Loucy (cell line): ENCODE measurements at regions not wholly inside any gene's neighbourhood (a gene's known extent, or its start where the extent isn't known, plus 50 kb on each side); places are given as distances from the start of the nearest gene placed in this dataset.

Source experiments
- H2AFZ ChIP-seq: fragments of 200-600 bp; sonication (generic); 2 replicates; pipeline ENCODE4 v1.6.0; 2016; ENCODE audit warnings: antibody characterized with exemption, mild to moderate bottlenecking, low read length, moderate library complexity
- H3F3A ChIP-seq: fragments of 200-600 bp; 2 replicates; pipeline ENCODE4 v1.6.0; 2016; ENCODE audit warnings: antibody characterized with exemption, low read depth, mild to moderate bottlenecking
- H3K27me3 ChIP-seq: fragments of 200-600 bp; sonication (generic); 2 replicates; pipeline ENCODE4 v1.6.1; 2014; ENCODE audit warnings: low read length, mild to moderate bottlenecking; ENCODE audit not compliant: insufficient read depth, poor library complexity, severe bottlenecking
- H3K36me3 ChIP-seq: fragments of 200-600 bp; sonication (generic); 2 replicates; pipeline ENCODE4 v1.6.1; 2016; ENCODE audit warnings: low read length; ENCODE audit not compliant: insufficient read depth
- H3K4me1 ChIP-seq: fragments of 200-600 bp; sonication (generic); 2 replicates; pipeline ENCODE4 v1.5.1; 2014; ENCODE audit warnings: low read length, mild to moderate bottlenecking; ENCODE audit not compliant: insufficient read depth, poor library complexity, severe bottlenecking
- H3K4me2 ChIP-seq: fragments of 200-600 bp; sonication (generic); 2 replicates; pipeline ENCODE4 v1.6.0; 2014; ENCODE audit warnings: antibody characterized with exemption, low read length, low read depth, mild to moderate bottlenecking; ENCODE audit not compliant: poor library complexity, severe bottlenecking
- H3K4me3 ChIP-seq: fragments of 200-600 bp; sonication (generic); 2 replicates; pipeline ENCODE4 v1.5.1; 2014; ENCODE audit warnings: low read length, mild to moderate bottlenecking, mixed read lengths; ENCODE audit not compliant: poor library complexity, severe bottlenecking
- H3K79me2 ChIP-seq: fragments of 200-600 bp; sonication (generic); 2 replicates; pipeline ENCODE4 v1.6.1; 2014; ENCODE audit warnings: low read length; ENCODE audit not compliant: insufficient read depth
- H3K9ac ChIP-seq: fragments of 200-600 bp; sonication (generic); 2 replicates; pipeline ENCODE4 v1.6.0; 2014; ENCODE audit warnings: mild to moderate bottlenecking, low read depth, low read length, moderate library complexity; ENCODE audit not compliant: poor library complexity, severe bottlenecking
- H3K9me2 ChIP-seq: fragments of 200-600 bp; sonication (generic); replicated peaks from 2 replicates; pipeline ENCODE4 v1.6.1; 2016; ENCODE audit warnings: low read depth, low read length, mixed read lengths
- H3K9me3 ChIP-seq: fragments of 200-600 bp; sonication (generic); 2 replicates; pipeline ENCODE4 v1.6.1; 2014; ENCODE audit warnings: mild to moderate bottlenecking, antibody characterized with exemption, low read length, low read depth; ENCODE audit not compliant: insufficient read depth
- H4K20me1 ChIP-seq: fragments of 200-600 bp; sonication (generic); 2 replicates; pipeline ENCODE4 v1.6.0; 2014; ENCODE audit warnings: antibody characterized with exemption, low read length, mild to moderate bottlenecking; ENCODE audit not compliant: insufficient read depth, poor library complexity, severe bottlenecking
- EZH2phosphoT487 ChIP-seq: fragments of 200-600 bp; IDR thresholded peaks from 2 replicates; pipeline ENCODE4 v1.6.1; 2018; ENCODE audit warnings: antibody characterized with exemption, mild to moderate bottlenecking, moderate library complexity, borderline replicate concordance
- TF ChIP-seq, protein P1 (sequence below): fragments of 200-600 bp; sonication (generic); conservative IDR thresholded peaks from 2 replicates; pipeline ENCODE4 v1.5.1; 2014; ENCODE audit warnings: mild to moderate bottlenecking, antibody characterized with exemption, low read length

DNA sequence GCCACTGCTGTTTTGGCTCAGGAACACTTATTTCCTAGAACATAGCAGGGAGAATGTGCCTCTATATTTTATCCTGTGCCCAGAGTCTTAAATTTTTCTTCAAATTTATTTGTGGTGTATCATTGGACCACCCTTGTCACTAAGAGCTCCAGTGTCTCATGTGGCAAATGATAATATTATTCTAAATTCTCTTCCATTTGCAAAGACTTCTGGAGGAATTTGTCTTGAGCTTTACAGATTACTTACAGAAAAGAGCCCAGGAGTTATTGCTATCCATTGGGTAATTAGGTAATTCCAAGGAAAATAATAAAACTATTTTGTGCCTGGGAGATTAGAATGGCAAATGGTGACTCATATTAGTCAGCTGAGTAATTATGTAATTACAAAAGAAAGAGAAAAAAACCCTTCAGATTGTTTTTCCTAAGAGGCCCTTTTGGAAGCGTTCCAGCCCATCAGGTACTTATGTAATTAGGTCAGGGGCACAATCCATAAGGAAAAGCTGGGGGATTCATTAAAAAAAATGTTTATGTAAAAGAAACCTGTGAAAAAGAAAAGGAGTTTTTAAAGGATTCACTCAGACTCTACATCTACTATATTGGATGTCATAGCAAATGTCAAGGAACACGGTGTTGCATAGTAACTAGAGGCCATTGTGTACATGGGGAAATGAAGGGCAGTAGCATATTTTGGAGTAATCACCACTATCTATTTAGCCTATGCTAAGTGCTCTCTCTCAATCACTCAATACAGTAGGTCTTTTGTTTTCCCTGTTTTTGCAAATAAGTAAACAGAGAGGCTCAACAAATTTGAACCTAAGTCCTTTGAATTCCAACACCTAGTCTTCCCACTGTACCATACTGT, 380.9 kb upstream of the RARB start:
- no peaks in the 10 kb centered on the region for H3K27me3 ChIP-seq
- no peak overlapping the region for H3K9ac ChIP-seq
- no peak overlapping the region for H3K4me2 ChIP-seq
- H3F3A ChIP-seq: no peaks in the 10 kb centered on the region
- no peak for TF ChIP-seq EZH2phosphoT487
- TF ChIP-seq, protein P1, sequence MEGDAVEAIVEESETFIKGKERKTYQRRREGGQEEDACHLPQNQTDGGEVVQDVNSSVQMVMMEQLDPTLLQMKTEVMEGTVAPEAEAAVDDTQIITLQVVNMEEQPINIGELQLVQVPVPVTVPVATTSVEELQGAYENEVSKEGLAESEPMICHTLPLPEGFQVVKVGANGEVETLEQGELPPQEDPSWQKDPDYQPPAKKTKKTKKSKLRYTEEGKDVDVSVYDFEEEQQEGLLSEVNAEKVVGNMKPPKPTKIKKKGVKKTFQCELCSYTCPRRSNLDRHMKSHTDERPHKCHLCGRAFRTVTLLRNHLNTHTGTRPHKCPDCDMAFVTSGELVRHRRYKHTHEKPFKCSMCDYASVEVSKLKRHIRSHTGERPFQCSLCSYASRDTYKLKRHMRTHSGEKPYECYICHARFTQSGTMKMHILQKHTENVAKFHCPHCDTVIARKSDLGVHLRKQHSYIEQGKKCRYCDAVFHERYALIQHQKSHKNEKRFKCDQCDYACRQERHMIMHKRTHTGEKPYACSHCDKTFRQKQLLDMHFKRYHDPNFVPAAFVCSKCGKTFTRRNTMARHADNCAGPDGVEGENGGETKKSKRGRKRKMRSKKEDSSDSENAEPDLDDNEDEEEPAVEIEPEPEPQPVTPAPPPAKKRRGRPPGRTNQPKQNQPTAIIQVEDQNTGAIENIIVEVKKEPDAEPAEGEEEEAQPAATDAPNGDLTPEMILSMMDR: no peak
- no peaks in the 10 kb centered on the region for H4K20me1 ChIP-seq
- H3K36me3 ChIP-seq: no peaks in the 10 kb centered on the region
- no peaks in the 10 kb centered on the region for H3K4me1 ChIP-seq
- no peaks in the 10 kb centered on the region for H3K79me2 ChIP-seq
- no peak overlapping the region for H2AFZ ChIP-seq
- no peaks in the 10 kb centered on the region for H3K9me2 ChIP-seq
- H3K9me3 ChIP-seq: no peaks in the 10 kb centered on the region
- H3K4me3 ChIP-seq: no peak overlapping the region

- Histone ChIP-seq H3K9ac (no peak overlapping the region), H3K36me3 (no peaks in the 10 kb centered on the region), H4K20me1 (no peaks in the 10 kb centered on the region), H3K4me2 (no peak overlapping the region), H3K9me3 (no peaks in the 10 kb centered on the region), H3K4me3 (no peak overlapping the region), H3K27me3 (no peaks in the 10 kb centered on the region), H3F3A (no peaks in the 10 kb centered on the region), H2AFZ (no peak overlapping the region), H3K4me1 (no peaks in the 10 kb centered on the region), H3K79me2 (no peaks in the 10 kb centered on the region), H3K9me2 (no peaks in the 10 kb centered on the region)
- TF ChIP-seq, protein P1: no peak
- TF ChIP-seq EZH2phosphoT487: no peak
Measured at GRCh38 chr3:25049304-25049703, 378.8 kb upstream of the RARB start.

DNA sequence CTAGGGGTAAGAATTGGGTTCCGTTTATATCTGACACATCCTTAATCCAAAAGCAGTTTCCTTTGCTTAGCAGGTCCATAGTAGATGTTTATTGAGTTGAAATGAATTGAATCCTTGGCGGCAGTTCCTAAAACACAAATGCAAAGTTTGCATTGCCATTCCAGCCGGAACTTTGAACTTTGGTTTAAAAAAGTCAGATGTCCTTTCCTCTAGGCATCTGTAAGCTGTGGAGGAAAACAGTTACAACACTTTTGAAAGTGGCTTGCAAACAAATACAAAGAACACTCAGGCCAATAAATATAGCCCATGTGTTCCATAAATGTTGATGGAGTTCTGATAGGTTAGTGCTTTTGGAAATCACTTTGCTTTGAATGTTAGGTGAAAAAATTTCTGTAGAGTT, 374.7 kb upstream of the RARB start:
- Histone ChIP-seq H3K4me1 (no peaks in the 10 kb centered on the region), H3K9me3 (no peaks in the 10 kb centered on the region), H3K4me2 (no peak overlapping the region), H2AFZ (no peak overlapping the region), H3K79me2 (no peaks in the 10 kb centered on the region), H4K20me1 (no peaks in the 10 kb centered on the region), H3K27me3 (no peaks in the 10 kb centered on the region), H3K4me3 (no peak overlapping the region), H3K36me3 (no peaks in the 10 kb centered on the region), H3F3A (no peaks in the 10 kb centered on the region), H3K9me2 (no peaks in the 10 kb centered on the region), H3K9ac (no peak overlapping the region)
- TF ChIP-seq, protein P1: no peak
- TF ChIP-seq EZH2phosphoT487: no peak
